LNCaP clone FGC (cell line): ENCODE measurements at regions not wholly inside any gene's neighbourhood (a gene's known extent, or its start where the extent isn't known, plus 50 kb on each side); places are given as distances from the start of the nearest gene placed in this dataset.

Experiments used
- DNase-seq: peaks from one replicate; pipeline ENCODE4 v3.0.0-alpha.2; 2011; ENCODE audit warnings: low read depth
- H3K4me3 ChIP-seq: 2 replicates; pipeline ENCODE4 v1.5.1; 2011; ENCODE audit warnings: mild to moderate bottlenecking, low read depth, low read length, control low read depth
- CTCF ChIP-seq: IDR thresholded peaks from 2 replicates; pipeline ENCODE4 v1.5.1; 2012; ENCODE audit warnings: mild to moderate bottlenecking; ENCODE audit not compliant: control insufficient read depth, insufficient read depth; ENCODE audit errors: extremely low read depth

- no peak for TF ChIP-seq CTCF
- no peak overlapping the region for H3K4me3 ChIP-seq
Measured at GRCh38 chr14:101017209-101017608, 113.7 kb upstream of the RTL1 start.

GRCh38 chr14:101017806-101018560, 114.5 kb upstream of the RTL1 start:
- no peak for DNase-seq
- no peak overlapping the region for H3K4me3 ChIP-seq
- no peak for TF ChIP-seq CTCF

More at GRCh38 chr14:101017209-101017608, 113.7 kb upstream of the RTL1 start:
- DNase-seq: no peak

GRCh38 chr14:101018561-101019290, 115.2 kb upstream of the RTL1 start:
- H3K4me3 ChIP-seq: no peak overlapping the region
- no peak for TF ChIP-seq CTCF
- no peak for DNase-seq

- H3K4me3 ChIP-seq: no peak overlapping the region
- no peak for TF ChIP-seq CTCF
- no peak for DNase-seq
Measured at GRCh38 chr14:101019541-101019940, 116.0 kb upstream of the RTL1 start.

- no peak for DNase-seq
- TF ChIP-seq CTCF: no peak
- no peak overlapping the region for H3K4me3 ChIP-seq
Measured at GRCh38 chr14:101019990-101020710, 116.6 kb upstream of the RTL1 start.

GRCh38 chr14:101020834-101021370, 117.4 kb upstream of the RTL1 start:
- DNase-seq: no peak
- no peak for TF ChIP-seq CTCF
- H3K4me3 ChIP-seq: no peak overlapping the region
